ENCODE measurements at regions not wholly inside any gene's neighbourhood (a gene's known extent, or its start where the extent isn't known, plus 50 kb on each side); places are given as distances from the start of the nearest gene placed in this dataset.
A peak's percentile ranks its signal among the peaks of the same experiment; 100 is the strongest.

GRCh38 chr12:88273875-88274274, 131.8 kb downstream of the TMTC3 start:
- Histone ChIP-seq H3K36me3 (ENCODE audit: control insufficient read depth in 2 of 2, extremely low read depth in 1 of 2, insufficient read depth in 2 of 2, low read length in 2 of 2) (no peaks in the 10 kb centered on the region), H2AFZ (ENCODE audit: low read depth, low read length) (no peak overlapping the region), H4K20me1 (replicated peaks; ENCODE audit: control insufficient read depth, extremely low read depth, insufficient read depth, low read length) (no peaks in the 10 kb centered on the region), H3K79me2 (ENCODE audit: control insufficient read depth, insufficient read depth, low read length) (no peaks in the 10 kb centered on the region), H3K27ac (ENCODE audit: insufficient read depth, low read depth, low read length) (no peak overlapping the region), H3K4me2 (ENCODE audit: insufficient read depth, low read length) (no peak overlapping the region), H3K9me1 (replicated peaks; ENCODE audit: control insufficient read depth, extremely low read depth, insufficient read depth, low read length) (no peaks in the 10 kb centered on the region), H3K4me3 (replicated peaks in 1 of 3; ENCODE audit: insufficient read depth in 1 of 3, low read depth in 1 of 3, low read length in 3 of 3) (no peak overlapping the region), H3K9ac (replicated peaks; ENCODE audit: extremely low read depth, insufficient read depth, low read length) (no peak overlapping the region), H3K4me1 (ENCODE audit: control insufficient read depth, extremely low read depth, insufficient read depth, low read length) (no peaks in the 10 kb centered on the region), H3K27me3 (ENCODE audit: control insufficient read depth in 2 of 2, insufficient read depth in 2 of 2, low read length in 2 of 2) (no peaks in the 10 kb centered on the region), H3K9me3 (replicated peaks; ENCODE audit: control insufficient read depth, insufficient read depth, low read length) (no peaks in the 10 kb centered on the region)
- ChIA-PET CTCF (no interaction called here), POLR2A (no interaction called here)
- intact Hi-C loops (cut with micrococcal nuclease): no loop called here
- FAIRE-seq: no peak
- dilution Hi-C loops (cut with MboI; ENCODE audit: extremely low pct_ligation_motif_present, low sequenced_read_pairs): no loop called here
- TF ChIP-seq MAX (IDR thresholded peaks at IDR 0.05; ENCODE audit: insufficient read depth, insufficient read length): no peak
- no peak for TF ChIP-seq EZH2 (IDR thresholded peaks at IDR 0.05; ENCODE audit: borderline replicate concordance, low read depth, low read length, severe bottlenecking)
- no peak for TF ChIP-seq MYC (IDR thresholded peaks at IDR 0.05; ENCODE audit: low read depth, low read length)
- TF ChIP-seq JUN (IDR thresholded peaks at IDR 0.05; ENCODE audit: borderline replicate concordance, insufficient read depth, insufficient read length, low read depth): no peak
- no peak for DNase-seq (ENCODE audit: low read depth, low spot score)
- BruUV-seq (replicated peaks): no TSS peak

- peak overlapping the region; percentile 3 for H2AFZ ChIP-seq (ENCODE audit: low read depth, low read length)
- CTCF ChIA-PET: interaction anchor here (0.8 kb wide), 1 partner anchor 38 kb away, joined by 3 read pairs; no protein-coding TSS in a partner anchor
- no peak for FAIRE-seq
- intact Hi-C loops (cut with micrococcal nuclease): no loop called here
- H3K4me1 ChIP-seq (ENCODE audit: control insufficient read depth, extremely low read depth, insufficient read depth, low read length): no peaks in the 10 kb centered on the region
- dilution Hi-C loops (cut with MboI; ENCODE audit: extremely low pct_ligation_motif_present, low sequenced_read_pairs): no loop called here
- POLR2A ChIA-PET: no interaction called here
- no peak overlapping the region for H3K4me3 ChIP-seq (replicated peaks in 1 of 3; ENCODE audit: insufficient read depth in 1 of 3, low read depth in 1 of 3, low read length in 3 of 3)
- H3K9me3 ChIP-seq (replicated peaks; ENCODE audit: control insufficient read depth, insufficient read depth, low read length): no peaks in the 10 kb centered on the region
- BruUV-seq (replicated peaks): no TSS peak
- H3K9ac ChIP-seq (replicated peaks; ENCODE audit: extremely low read depth, insufficient read depth, low read length): no peak overlapping the region
- H4K20me1 ChIP-seq (replicated peaks; ENCODE audit: control insufficient read depth, extremely low read depth, insufficient read depth, low read length): no peaks in the 10 kb centered on the region
- H3K36me3 ChIP-seq (ENCODE audit: control insufficient read depth in 2 of 2, extremely low read depth in 1 of 2, insufficient read depth in 2 of 2, low read length in 2 of 2): no peaks in the 10 kb centered on the region
- DNase-seq (ENCODE audit: low read depth, low spot score): peak; percentile 24
- H3K27ac ChIP-seq (ENCODE audit: insufficient read depth, low read depth, low read length): no peak overlapping the region
- no peaks in the 10 kb centered on the region for H3K79me2 ChIP-seq (ENCODE audit: control insufficient read depth, insufficient read depth, low read length)
- TF ChIP-seq FOS (IDR thresholded peaks at IDR 0.05; ENCODE audit: borderline replicate concordance, insufficient read depth, low read length) (no peak), GATA2 (IDR thresholded peaks at IDR 0.05; ENCODE audit: insufficient read depth, insufficient read length, low read depth, low read length) (no peak), POLR2A (IDR thresholded peaks at IDR 0.05; ENCODE audit: low read depth, low read length) (no peak), JUN (IDR thresholded peaks at IDR 0.05; ENCODE audit: borderline replicate concordance, insufficient read depth, insufficient read length, low read depth) (no peak), EZH2 (IDR thresholded peaks at IDR 0.05; ENCODE audit: borderline replicate concordance, low read depth, low read length, severe bottlenecking) (no peak), POLR2AphosphoS5 (IDR thresholded peaks at IDR 0.05; ENCODE audit: insufficient read depth, low read depth, low read length) (no peak), CTCF (IDR thresholded peaks at IDR 0.05; ENCODE audit: extremely low read depth in 1 of 2, insufficient read depth in 1 of 2, low read depth in 1 of 2, low read length in 2 of 2) (no peak), MAX (IDR thresholded peaks at IDR 0.05; ENCODE audit: insufficient read depth, insufficient read length) (no peak), MYC (IDR thresholded peaks at IDR 0.05; ENCODE audit: low read depth, low read length) (no peak)
- H3K27me3 ChIP-seq (ENCODE audit: control insufficient read depth in 2 of 2, insufficient read depth in 2 of 2, low read length in 2 of 2): no peaks in the 10 kb centered on the region
- no peak overlapping the region for H3K4me2 ChIP-seq (ENCODE audit: insufficient read depth, low read length)
- no peaks in the 10 kb centered on the region for H3K9me1 ChIP-seq (replicated peaks; ENCODE audit: control insufficient read depth, extremely low read depth, insufficient read depth, low read length)
Observed at GRCh38 chr12:88291498-88292131, 149.5 kb downstream of the TMTC3 start.

Measured in endothelial cell of umbilical vein (primary cell).